ENCODE measurements at regions not wholly inside any gene's neighbourhood (a gene's known extent, or its start where the extent isn't known, plus 50 kb on each side); places are given as distances from the start of the nearest gene placed in this dataset.
A peak's percentile ranks its signal among the peaks of the same experiment; 100 is the strongest.

- whole genome bisulfite sequencing, 2 experiments (ENCODE audit: insufficient coverage in 1 of 2, insufficient read length in 1 of 2) = 8% methylated on average over 3 of the region's 3 CpGs; no CpG with 5 or more reads in 1 of the 2 experiments
- no peak overlapping the region for H3K27ac Mint-ChIP-seq
- Histone ChIP-seq H3K9me3 (ENCODE audit: control insufficient read depth, low read length) (no peaks in the 10 kb centered on the region), H3K27me3 (ENCODE audit: control insufficient read depth, insufficient read depth, low read length, poor library complexity, severe bottlenecking) (peaks cover 5% of the 10 kb centered on the region), H3K4me3 (ENCODE audit: low read length) (no peak overlapping the region), H3K27ac (ENCODE audit: low read depth, low read length) (no peak overlapping the region), H3K4me1 (ENCODE audit: control insufficient read depth, insufficient read depth, low read length) (peaks cover 6% of the 10 kb centered on the region), H3K9ac (ENCODE audit: extremely low read depth, low read length, poor library complexity, severe bottlenecking) (no peak overlapping the region), H3K36me3 (ENCODE audit: control insufficient read depth, insufficient read depth, low read length) (no peaks in the 10 kb centered on the region)
- peaks cover 23% of the 10 kb centered on the region for H3K4me1 Mint-ChIP-seq
- H3K27me3 Mint-ChIP-seq (ENCODE audit: insufficient read depth) = peaks cover 49% of the 10 kb centered on the region
- H3K36me3 Mint-ChIP-seq (ENCODE audit: low read depth) = no peaks in the 10 kb centered on the region
- no peaks in the 10 kb centered on the region for H3K9me3 Mint-ChIP-seq
- H3K4me3 Mint-ChIP-seq = no peak overlapping the region
- TF ChIP-seq, protein P1, sequence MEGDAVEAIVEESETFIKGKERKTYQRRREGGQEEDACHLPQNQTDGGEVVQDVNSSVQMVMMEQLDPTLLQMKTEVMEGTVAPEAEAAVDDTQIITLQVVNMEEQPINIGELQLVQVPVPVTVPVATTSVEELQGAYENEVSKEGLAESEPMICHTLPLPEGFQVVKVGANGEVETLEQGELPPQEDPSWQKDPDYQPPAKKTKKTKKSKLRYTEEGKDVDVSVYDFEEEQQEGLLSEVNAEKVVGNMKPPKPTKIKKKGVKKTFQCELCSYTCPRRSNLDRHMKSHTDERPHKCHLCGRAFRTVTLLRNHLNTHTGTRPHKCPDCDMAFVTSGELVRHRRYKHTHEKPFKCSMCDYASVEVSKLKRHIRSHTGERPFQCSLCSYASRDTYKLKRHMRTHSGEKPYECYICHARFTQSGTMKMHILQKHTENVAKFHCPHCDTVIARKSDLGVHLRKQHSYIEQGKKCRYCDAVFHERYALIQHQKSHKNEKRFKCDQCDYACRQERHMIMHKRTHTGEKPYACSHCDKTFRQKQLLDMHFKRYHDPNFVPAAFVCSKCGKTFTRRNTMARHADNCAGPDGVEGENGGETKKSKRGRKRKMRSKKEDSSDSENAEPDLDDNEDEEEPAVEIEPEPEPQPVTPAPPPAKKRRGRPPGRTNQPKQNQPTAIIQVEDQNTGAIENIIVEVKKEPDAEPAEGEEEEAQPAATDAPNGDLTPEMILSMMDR (conservative IDR thresholded peaks at IDR 0.05) = peak; percentile 73
- DNase-seq = peak; percentile 88
Measured at GRCh38 chr1:90561911-90562310, 155.2 kb downstream of the BARHL2 start.

- peak; percentile 68 for DNase-seq
- peaks cover 5% of the 10 kb centered on the region for H3K27me3 ChIP-seq (ENCODE audit: control insufficient read depth, insufficient read depth, low read length, poor library complexity, severe bottlenecking)
- 68 to 88% methylated on average over 1 to 7 of the region's 7 CpGs for WGBS, 2 experiments (ENCODE audit: insufficient coverage in 1 of 2, insufficient read length in 1 of 2)
Measured at GRCh38 chr1:90561103-90561783, 155.9 kb downstream of the BARHL2 start.

DNA sequence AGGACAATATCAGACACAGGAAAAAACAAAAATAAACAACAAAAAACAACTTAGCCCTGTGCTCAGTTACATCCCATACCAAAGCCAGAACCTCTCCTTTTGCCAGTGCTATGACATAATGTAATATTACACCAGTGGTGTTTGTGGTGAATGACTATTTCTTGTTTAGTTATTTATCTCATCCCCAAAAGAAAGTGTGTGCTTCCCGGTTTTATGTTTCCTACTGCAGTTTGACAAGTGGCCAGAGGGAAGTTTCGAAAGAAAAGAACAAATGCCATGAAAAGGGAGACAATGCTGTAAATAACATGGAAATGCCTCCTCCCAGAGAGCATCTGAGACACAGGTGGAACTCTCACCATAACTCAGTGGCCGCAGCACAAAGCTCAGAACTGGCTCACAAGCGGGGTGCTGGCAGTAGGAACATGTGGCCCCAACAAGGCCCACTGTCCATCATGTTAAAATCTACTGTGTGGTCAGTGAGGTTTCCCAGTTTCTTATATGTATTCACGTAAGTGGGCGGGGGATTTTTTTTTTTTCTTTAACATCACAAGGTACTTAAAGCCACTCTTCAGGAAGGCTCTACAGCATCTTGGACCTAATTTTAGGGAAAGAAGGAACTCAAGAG, 158.2 kb downstream of the BARHL2 start:
- no peaks in the 10 kb centered on the region for H3K36me3 Mint-ChIP-seq (ENCODE audit: low read depth)

More at GRCh38 chr1:90561103-90561783, 155.9 kb downstream of the BARHL2 start:
- TF ChIP-seq, protein P1 (conservative IDR thresholded peaks at IDR 0.05) = no peak
- H3K4me1 ChIP-seq (ENCODE audit: control insufficient read depth, insufficient read depth, low read length) = peaks cover 6% of the 10 kb centered on the region
- peaks cover 23% of the 10 kb centered on the region for H3K4me1 Mint-ChIP-seq
- no peak overlapping the region for H3K4me3 ChIP-seq (ENCODE audit: low read length)
- no peak overlapping the region for H3K27ac Mint-ChIP-seq
- no peak overlapping the region for H3K4me3 Mint-ChIP-seq
- H3K27ac ChIP-seq (ENCODE audit: low read depth, low read length) = no peak overlapping the region
- no peaks in the 10 kb centered on the region for H3K36me3 Mint-ChIP-seq (ENCODE audit: low read depth)
- H3K9ac ChIP-seq (ENCODE audit: extremely low read depth, low read length, poor library complexity, severe bottlenecking) = no peak overlapping the region
- H3K9me3 ChIP-seq (ENCODE audit: control insufficient read depth, low read length) = no peaks in the 10 kb centered on the region
- H3K9me3 Mint-ChIP-seq = peaks cover 2% of the 10 kb centered on the region
- H3K27me3 Mint-ChIP-seq (ENCODE audit: insufficient read depth) = peaks cover 51% of the 10 kb centered on the region
- no peaks in the 10 kb centered on the region for H3K36me3 ChIP-seq (ENCODE audit: control insufficient read depth, insufficient read depth, low read length)

More for the DNA sequence above, 158.2 kb downstream of the BARHL2 start:
- no peaks in the 10 kb centered on the region for H3K9me3 ChIP-seq (ENCODE audit: control insufficient read depth, low read length)
- Mint-ChIP-seq H3K27me3 (ENCODE audit: insufficient read depth) (peaks cover 48% of the 10 kb centered on the region), H3K9me3 (peaks cover 10% of the 10 kb centered on the region), H3K27ac (no peak overlapping the region), H3K4me1 (peaks cover 16% of the 10 kb centered on the region), H3K4me3 (no peak overlapping the region)
- WGBS, 2 experiments (ENCODE audit: insufficient coverage in 1 of 2, insufficient read length in 1 of 2) = 81 to 86% methylated on average over 2 to 6 of the region's 6 CpGs
- no peak for DNase-seq
- H3K27ac ChIP-seq (ENCODE audit: low read depth, low read length) = no peak overlapping the region
- no peaks in the 10 kb centered on the region for H3K36me3 ChIP-seq (ENCODE audit: control insufficient read depth, insufficient read depth, low read length)
- peaks cover 5% of the 10 kb centered on the region for H3K27me3 ChIP-seq (ENCODE audit: control insufficient read depth, insufficient read depth, low read length, poor library complexity, severe bottlenecking)
- TF ChIP-seq, protein P1 (conservative IDR thresholded peaks at IDR 0.05) = no peak
- H3K9ac ChIP-seq (ENCODE audit: extremely low read depth, low read length, poor library complexity, severe bottlenecking) = no peak overlapping the region
- H3K4me3 ChIP-seq (ENCODE audit: low read length) = no peak overlapping the region
- H3K4me1 ChIP-seq (ENCODE audit: control insufficient read depth, insufficient read depth, low read length) = peaks cover 6% of the 10 kb centered on the region

All from endodermal cell (in vitro differentiated cells).